ENCODE measurements at regions not wholly inside any gene's neighbourhood (a gene's known extent, or its start where the extent isn't known, plus 50 kb on each side); places are given as distances from the start of the nearest gene placed in this dataset.
A peak's percentile ranks its signal among the peaks of the same experiment; 100 is the strongest.

GRCh38 chr10:28744069-28744768 lies 66.9 kb downstream of the BAMBI start:
- TF ChIP-seq CTCF (IDR thresholded peaks at IDR 0.05; ENCODE audit: insufficient read depth, low read length), result no peak
- no peak overlapping the region for H3K4me3 ChIP-seq (ENCODE audit: low read depth, low read length)
- DNase-seq (ENCODE audit: low read depth), result no peak

GRCh38 chr10:28754930-28755718 lies 77.8 kb downstream of the BAMBI start:
- H3K4me3 ChIP-seq (ENCODE audit: low read depth, low read length), result no peak overlapping the region
- DNase-seq (ENCODE audit: low read depth), result peak; percentile 17
- no peak for TF ChIP-seq CTCF (IDR thresholded peaks at IDR 0.05; ENCODE audit: insufficient read depth, low read length)

- DNase-seq (ENCODE audit: low read depth), result peak; percentile 2
- no peak overlapping the region for H3K4me3 ChIP-seq (ENCODE audit: low read depth, low read length)
- TF ChIP-seq CTCF (IDR thresholded peaks at IDR 0.05; ENCODE audit: insufficient read depth, low read length), result no peak
Measured at GRCh38 chr10:28761084-28761846, 83.9 kb downstream of the BAMBI start.

DNA sequence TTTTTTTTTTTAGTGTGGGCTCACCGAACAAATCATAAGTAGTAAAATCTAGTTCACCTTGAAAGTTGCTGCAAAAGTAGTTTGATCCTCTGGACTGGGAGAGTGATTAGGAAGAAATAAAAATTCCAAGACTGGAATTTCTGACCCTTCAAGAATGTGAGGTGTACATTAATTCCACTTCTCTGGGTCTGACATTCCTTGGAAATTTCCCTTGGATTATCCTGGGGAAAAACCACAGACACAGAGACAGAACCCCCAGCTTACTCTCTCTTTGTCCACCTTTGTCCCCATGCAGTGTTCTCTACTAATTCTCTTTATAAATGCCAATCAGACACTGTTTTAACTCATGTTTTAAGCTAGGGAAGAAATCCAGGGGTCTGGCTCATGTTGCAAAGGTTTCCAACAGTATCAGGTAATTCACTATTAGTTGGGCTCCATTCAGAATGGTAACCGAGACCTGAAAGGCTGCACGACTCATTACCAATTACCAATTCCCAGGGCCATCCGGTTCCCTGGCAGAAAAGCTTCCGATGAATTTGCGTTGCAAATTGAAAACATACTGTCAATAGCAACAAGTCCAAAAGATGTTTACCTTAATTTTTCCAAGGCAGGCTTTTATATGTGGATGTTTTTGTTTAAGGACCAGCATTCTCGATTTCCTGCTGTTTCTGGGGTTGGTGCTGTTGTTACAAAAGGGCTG lies 86.3 kb downstream of the BAMBI start:
- DNase-seq (ENCODE audit: low read depth), result no peak
- no peak overlapping the region for H3K4me3 ChIP-seq (ENCODE audit: low read depth, low read length)
- TF ChIP-seq CTCF (IDR thresholded peaks at IDR 0.05; ENCODE audit: insufficient read depth, low read length), result no peak

GRCh38 chr10:28765641-28766040 lies 88.3 kb downstream of the BAMBI start:
- DNase-seq (ENCODE audit: low read depth), result no peak
- TF ChIP-seq CTCF (IDR thresholded peaks at IDR 0.05; ENCODE audit: insufficient read depth, low read length), result no peak
- no peak overlapping the region for H3K4me3 ChIP-seq (ENCODE audit: low read depth, low read length)

GRCh38 chr10:28768227-28768626 lies 90.9 kb downstream of the BAMBI start:
- TF ChIP-seq CTCF (IDR thresholded peaks at IDR 0.05; ENCODE audit: insufficient read depth, low read length), result no peak
- H3K4me3 ChIP-seq (ENCODE audit: low read depth, low read length), result no peak overlapping the region
- no peak for DNase-seq (ENCODE audit: low read depth)
